Stimulated activated CD8-positive, alpha-beta memory T cell treated with anti-CD3 and anti-CD28 coated beads, Interleukin-7, amount 100 ng/mL, for 1 hour (primary cell): ENCODE measurements at regions not wholly inside any gene's neighbourhood (a gene's known extent, or its start where the extent isn't known, plus 50 kb on each side); places are given as distances from the start of the nearest gene placed in this dataset.

Experiments used
- DNase-seq, 2 donors: peaks; one replicate each; pipeline ENCODE4 v3.0.0-alpha.2; 2020; ENCODE audit warnings: low read depth in 2 of 2

- DNase-seq = no peak
Observed at GRCh38 chr10:4264209-4264865, 479.3 kb upstream of the KLF6 start.

- no peak for DNase-seq
Observed at GRCh38 chr10:4263601-4263921, 478.6 kb upstream of the KLF6 start.

- DNase-seq = no peak
Observed at GRCh38 chr10:4262870-4263600, 478.0 kb upstream of the KLF6 start.

GRCh38 chr10:4262449-4262848, 477.4 kb upstream of the KLF6 start:
- DNase-seq = no peak

GRCh38 chr10:4260483-4261124, 475.6 kb upstream of the KLF6 start:
- no peak for DNase-seq

GRCh38 chr10:4257939-4258465, 473.0 kb upstream of the KLF6 start:
- DNase-seq = no peak

GRCh38 chr10:4256971-4257370, 472.0 kb upstream of the KLF6 start:
- no peak for DNase-seq

GRCh38 chr10:4255751-4256150, 470.7 kb upstream of the KLF6 start:
- no peak for DNase-seq

GRCh38 chr10:4254101-4254994, 469.3 kb upstream of the KLF6 start:
- no peak for DNase-seq

GRCh38 chr10:4252701-4253100, 467.7 kb upstream of the KLF6 start:
- DNase-seq = no peak

- DNase-seq = no peak
Observed at GRCh38 chr10:4250587-4250887, 465.5 kb upstream of the KLF6 start.

GRCh38 chr10:4249841-4250586, 465.0 kb upstream of the KLF6 start:
- DNase-seq = no peak

GRCh38 chr10:4247379-4247778, 462.4 kb upstream of the KLF6 start:
- DNase-seq = no peak

- no peak for DNase-seq
Observed at GRCh38 chr10:4246881-4247358, 461.9 kb upstream of the KLF6 start.

GRCh38 chr10:4243651-4244050, 458.6 kb upstream of the KLF6 start:
- no peak for DNase-seq

GRCh38 chr10:4243169-4243568, 458.2 kb upstream of the KLF6 start:
- no peak for DNase-seq

- DNase-seq = no peak
Observed at GRCh38 chr10:4242561-4243035, 457.6 kb upstream of the KLF6 start.

GRCh38 chr10:4241724-4242345, 456.8 kb upstream of the KLF6 start:
- no peak for DNase-seq

- DNase-seq = no peak
Observed at GRCh38 chr10:4240608-4241197, 455.7 kb upstream of the KLF6 start.

- DNase-seq = no peak
Observed at GRCh38 chr10:4239186-4239585, 454.2 kb upstream of the KLF6 start.
